ENCODE measurements at regions not wholly inside any gene's neighbourhood (a gene's known extent, or its start where the extent isn't known, plus 50 kb on each side); places are given as distances from the start of the nearest gene placed in this dataset.

GRCh38 chr3:40867797-40868196, 331.5 kb upstream of the CTNNB1 start:
- 94% methylated on average over 2 of the region's 3 CpGs for WGBS (ENCODE audit: insufficient coverage)
- intact Hi-C loops (cut with micrococcal nuclease): no loop called here
- peaks cover 0 to 4% (median 1%) of the 10 kb centered on the region in 3 donors for H3K27me3 Mint-ChIP-seq (ENCODE audit: low read depth in 3 of 3)

DNA sequence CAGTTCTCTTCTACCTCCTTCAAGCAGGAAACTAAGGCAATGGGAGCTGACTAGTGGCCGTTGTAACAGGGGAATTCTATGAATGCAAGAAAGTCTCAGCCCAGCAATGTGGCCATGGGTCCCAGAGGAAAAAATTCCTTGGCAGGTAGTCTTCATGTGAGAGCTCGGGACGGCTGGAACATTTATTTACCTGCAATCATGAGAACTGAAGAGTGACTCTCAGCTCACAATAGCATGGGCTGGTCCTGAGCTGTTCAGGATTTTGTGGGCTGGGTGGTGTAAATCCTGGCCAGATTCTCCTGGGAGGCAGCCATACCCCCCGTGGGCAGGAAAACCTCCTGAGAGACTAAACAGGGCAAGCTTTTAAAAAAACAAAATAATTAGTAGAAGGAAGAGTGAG, 330.3 kb upstream of the CTNNB1 start:
- TF ChIP-seq, protein P1, sequence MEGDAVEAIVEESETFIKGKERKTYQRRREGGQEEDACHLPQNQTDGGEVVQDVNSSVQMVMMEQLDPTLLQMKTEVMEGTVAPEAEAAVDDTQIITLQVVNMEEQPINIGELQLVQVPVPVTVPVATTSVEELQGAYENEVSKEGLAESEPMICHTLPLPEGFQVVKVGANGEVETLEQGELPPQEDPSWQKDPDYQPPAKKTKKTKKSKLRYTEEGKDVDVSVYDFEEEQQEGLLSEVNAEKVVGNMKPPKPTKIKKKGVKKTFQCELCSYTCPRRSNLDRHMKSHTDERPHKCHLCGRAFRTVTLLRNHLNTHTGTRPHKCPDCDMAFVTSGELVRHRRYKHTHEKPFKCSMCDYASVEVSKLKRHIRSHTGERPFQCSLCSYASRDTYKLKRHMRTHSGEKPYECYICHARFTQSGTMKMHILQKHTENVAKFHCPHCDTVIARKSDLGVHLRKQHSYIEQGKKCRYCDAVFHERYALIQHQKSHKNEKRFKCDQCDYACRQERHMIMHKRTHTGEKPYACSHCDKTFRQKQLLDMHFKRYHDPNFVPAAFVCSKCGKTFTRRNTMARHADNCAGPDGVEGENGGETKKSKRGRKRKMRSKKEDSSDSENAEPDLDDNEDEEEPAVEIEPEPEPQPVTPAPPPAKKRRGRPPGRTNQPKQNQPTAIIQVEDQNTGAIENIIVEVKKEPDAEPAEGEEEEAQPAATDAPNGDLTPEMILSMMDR (IDR thresholded peaks at IDR 0.05): no peak
- H3K9ac ChIP-seq (ENCODE audit: insufficient read depth, low read length, poor library complexity, severe bottlenecking): no peak overlapping the region
- no peaks in the 10 kb centered on the region for H3K4me1 Mint-ChIP-seq
- no peak overlapping the region for H3K4me2 ChIP-seq (replicated peaks; ENCODE audit: extremely low read depth, low read length, poor library complexity, severe bottlenecking)
- H3K9me3 Mint-ChIP-seq: peaks cover 6 to 17% (median 10%) of the 10 kb centered on the region in 7 donors
- no peak overlapping the region for H3K27ac ChIP-seq (ENCODE audit: low read depth in 1 of 2, low read length in 2 of 2)
- 100% methylated on average over 1 of the region's 4 CpGs for WGBS (ENCODE audit: insufficient coverage)
- H3K36me3 ChIP-seq (replicated peaks in 1 of 2; ENCODE audit: control insufficient read depth in 1 of 2, insufficient read depth in 2 of 2, low read length in 2 of 2): no peaks in the 10 kb centered on the region
- no peaks in the 10 kb centered on the region for H3K4me1 ChIP-seq (ENCODE audit: control insufficient read depth in 1 of 2, insufficient read depth in 2 of 2, low read length in 2 of 2)
- peaks cover 3 to 7% of the 10 kb centered on the region in 2 donors for H3K9me3 ChIP-seq (replicated peaks in 1 of 2; ENCODE audit: control insufficient read depth in 1 of 2, insufficient read depth in 1 of 2, low read length in 2 of 2)
- no peak overlapping the region for H3K4me3 Mint-ChIP-seq
- no peak overlapping the region for H3K27ac Mint-ChIP-seq
- intact Hi-C loops (cut with micrococcal nuclease): no loop called here
- H3K4me3 ChIP-seq (replicated peaks in 1 of 3; ENCODE audit: low read depth in 2 of 3, low read length in 3 of 3): no peak overlapping the region
- no peak overlapping the region for H2AFZ ChIP-seq (ENCODE audit: insufficient read depth, low read depth, low read length, poor library complexity, severe bottlenecking)
- peaks cover 0 to 6% (median 1%) of the 10 kb centered on the region in 3 donors for H3K27me3 Mint-ChIP-seq (ENCODE audit: low read depth in 3 of 3)
- H4K20me1 ChIP-seq (ENCODE audit: insufficient read depth, low read length): no peaks in the 10 kb centered on the region
- DNase-seq: no peak
- no peaks in the 10 kb centered on the region for H3K36me3 Mint-ChIP-seq
- H3K27me3 ChIP-seq (ENCODE audit: control insufficient read depth in 2 of 2, insufficient read depth in 2 of 2, low read length in 2 of 2): no peaks in the 10 kb centered on the region
- no peaks in the 10 kb centered on the region for H3K79me2 ChIP-seq (ENCODE audit: insufficient read depth, low read length)

More at GRCh38 chr3:40867797-40868196, 331.5 kb upstream of the CTNNB1 start:
- TF ChIP-seq, protein P1 (IDR thresholded peaks at IDR 0.05): no peak
- Mint-ChIP-seq H3K36me3 (no peaks in the 10 kb centered on the region), H3K27ac (no peak overlapping the region), H3K4me3 (no peak overlapping the region), H3K9me3 (peaks cover 6 to 23% (median 12%) of the 10 kb centered on the region in 7 donors), H3K4me1 (no peaks in the 10 kb centered on the region)
- Histone ChIP-seq H2AFZ (ENCODE audit: insufficient read depth, low read depth, low read length, poor library complexity, severe bottlenecking) (no peak overlapping the region), H3K4me3 (replicated peaks in 1 of 3; ENCODE audit: low read depth in 2 of 3, low read length in 3 of 3) (no peak overlapping the region), H3K36me3 (replicated peaks in 1 of 2; ENCODE audit: control insufficient read depth in 1 of 2, insufficient read depth in 2 of 2, low read length in 2 of 2) (no peaks in the 10 kb centered on the region), H3K79me2 (ENCODE audit: insufficient read depth, low read length) (no peaks in the 10 kb centered on the region), H3K9ac (ENCODE audit: insufficient read depth, low read length, poor library complexity, severe bottlenecking) (no peak overlapping the region), H3K9me3 (replicated peaks in 1 of 2; ENCODE audit: control insufficient read depth in 1 of 2, insufficient read depth in 1 of 2, low read length in 2 of 2) (peaks cover 3 to 7% of the 10 kb centered on the region in 2 donors), H3K27ac (ENCODE audit: low read depth in 1 of 2, low read length in 2 of 2) (no peak overlapping the region), H3K4me2 (replicated peaks; ENCODE audit: extremely low read depth, low read length, poor library complexity, severe bottlenecking) (no peak overlapping the region), H4K20me1 (ENCODE audit: insufficient read depth, low read length) (no peaks in the 10 kb centered on the region), H3K27me3 (ENCODE audit: control insufficient read depth in 2 of 2, insufficient read depth in 2 of 2, low read length in 2 of 2) (no peaks in the 10 kb centered on the region), H3K4me1 (ENCODE audit: control insufficient read depth in 1 of 2, insufficient read depth in 2 of 2, low read length in 2 of 2) (no peaks in the 10 kb centered on the region)
- no peak for DNase-seq

Measured in CD14-positive monocyte (primary cell).